ENCODE measurements at regions not wholly inside any gene's neighbourhood (a gene's known extent, or its start where the extent isn't known, plus 50 kb on each side); places are given as distances from the start of the nearest gene placed in this dataset.
"Not testable (repeated sequence)": the region's sequence is repeated elsewhere in the genome, so short reads cannot be mapped to it uniquely, and the experiment has no call there.

- DNase-seq, result no peak
Observed at GRCh38 chr4:153079857-153080391, 124.3 kb upstream of the TRIM2 start.

GRCh38 chr4:153081006-153081580 is 123.2 kb upstream of the TRIM2 start:
- DNase-seq, result no peak

- DNase-seq, result no peak
Observed at GRCh38 chr4:153081693-153082092, 122.5 kb upstream of the TRIM2 start.

- DNase-seq, result no peak
Observed at GRCh38 chr4:153082322-153083301, 121.6 kb upstream of the TRIM2 start.

- DNase-seq, result no peak
Observed at GRCh38 chr4:153083447-153083947, 120.7 kb upstream of the TRIM2 start.

- no peak for DNase-seq
Observed at GRCh38 chr4:153084224-153084979, 119.8 kb upstream of the TRIM2 start.

GRCh38 chr4:153084980-153085630 is 119.1 kb upstream of the TRIM2 start:
- peak; percentile 1 for DNase-seq

- no peak for DNase-seq
Observed at GRCh38 chr4:153087671-153088194, 116.5 kb upstream of the TRIM2 start.

GRCh38 chr4:153089742-153090141 is 114.5 kb upstream of the TRIM2 start:
- DNase-seq, result no peak

GRCh38 chr4:153090181-153090580 is 114.1 kb upstream of the TRIM2 start:
- DNase-seq, result no peak

GRCh38 chr4:153090670-153091385 is 113.4 kb upstream of the TRIM2 start:
- DNase-seq, result no peak

GRCh38 chr4:153093396-153093795 is 110.8 kb upstream of the TRIM2 start:
- DNase-seq, result no peak

- DNase-seq, result no peak
Observed at GRCh38 chr4:153093802-153094201, 110.4 kb upstream of the TRIM2 start.

- DNase-seq, result no peak
Observed at GRCh38 chr4:153094435-153094834, 109.8 kb upstream of the TRIM2 start.

GRCh38 chr4:153095448-153096204 is 108.6 kb upstream of the TRIM2 start:
- DNase-seq, result no peak

GRCh38 chr4:153096344-153096743 is 107.9 kb upstream of the TRIM2 start:
- DNase-seq, result no peak

- DNase-seq, result no peak
Observed at GRCh38 chr4:153098427-153098826, 105.8 kb upstream of the TRIM2 start.

GRCh38 chr4:153099391-153100140 is 104.7 kb upstream of the TRIM2 start:
- no peak for DNase-seq

GRCh38 chr4:153106736-153107135 is 97.5 kb upstream of the TRIM2 start:
- not testable (repeated sequence) for DNase-seq

- no peak for DNase-seq
Observed at GRCh38 chr4:153107246-153107645, 97.0 kb upstream of the TRIM2 start.

Measured in GOT3 (cell line).